AG04450 (cell line): ENCODE measurements at regions not wholly inside any gene's neighbourhood (a gene's known extent, or its start where the extent isn't known, plus 50 kb on each side); places are given as distances from the start of the nearest gene placed in this dataset.
"Not testable (repeated sequence)": the region's sequence is repeated elsewhere in the genome, so short reads cannot be mapped to it uniquely, and the experiment has no call there.

Experiments used
- CTCF ChIA-PET: fragments of 300-600, 350-600 bp; formaldehyde crosslinking; extraction: SDS; loops from one replicate; lab custom pipeline; 2022; ENCODE audit warnings: antibody characterized with exemption, inconsistent platforms; lab: Charles Lee
- POLR2A ChIA-PET: fragments of 350-600 bp; formaldehyde crosslinking; extraction: SDS; loops from one replicate; lab custom pipeline; 2021; ENCODE audit warnings: antibody characterized with exemption, inconsistent platforms; lab: Yijun Ruan, JAX
- DNase-seq: peaks from one replicate; pipeline ENCODE4 v3.0.0-alpha.2; 2011; ENCODE audit warnings: low read depth, low spot score
- H3K27ac ChIP-seq: one replicate; pipeline ENCODE4 v1.5.1; 2012; ENCODE audit warnings: low read depth, low read length, control low read depth
- H3K27me3 ChIP-seq: one replicate; pipeline ENCODE4 v1.6.0; 2012; ENCODE audit warnings: low read length; ENCODE audit not compliant: control insufficient read depth, insufficient read depth
- H3K4me3 ChIP-seq: 2 replicates; pipeline ENCODE4 v1.5.1; 2011; ENCODE audit warnings: mild to moderate bottlenecking, low read depth, low read length, control low read depth
- H3K9me3 ChIP-seq: 2 replicates; pipeline ENCODE4 v1.5.1; 2012; ENCODE audit warnings: low read length; ENCODE audit not compliant: control insufficient read depth, insufficient read depth
- TF ChIP-seq, protein P1 (sequence below): IDR thresholded peaks from 2 replicates; pipeline ENCODE4 v1.5.1; 2011; ENCODE audit warnings: low read depth, low read length, control low read depth, inconsistent platforms

DNA sequence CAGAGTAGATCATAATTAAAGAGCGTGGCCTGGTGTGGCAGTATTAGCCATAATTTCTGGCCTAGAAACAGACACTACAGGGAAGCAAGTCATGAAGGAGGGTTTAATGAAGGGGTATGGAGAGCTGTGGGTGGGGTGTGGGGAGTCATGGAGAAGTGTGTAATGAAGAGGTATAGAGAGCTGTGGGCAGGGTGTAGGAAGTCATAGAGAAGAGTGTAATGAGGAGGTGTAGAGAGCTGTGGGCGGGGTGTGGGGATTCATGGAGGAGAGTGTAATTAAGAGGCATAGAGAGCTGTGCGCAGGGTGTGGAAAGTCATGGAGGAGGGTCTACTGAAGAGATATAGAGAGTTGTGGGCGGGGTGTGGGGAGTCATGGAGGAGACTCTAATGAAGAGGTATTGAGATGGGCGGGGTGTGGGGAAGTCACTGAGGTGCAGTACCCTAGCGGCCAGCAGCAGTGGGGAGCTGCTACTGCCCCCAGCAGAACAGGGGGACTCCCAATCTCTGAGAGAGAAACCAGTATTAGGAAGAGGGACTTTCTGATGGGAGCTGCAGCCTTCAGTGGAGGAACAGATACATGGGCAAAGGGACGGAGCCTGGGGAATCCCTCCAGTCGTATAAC, 145.4 kb upstream of the FOXA2 start:
- Histone ChIP-seq H3K27me3 (no peaks in the 10 kb centered on the region), H3K4me3 (no peak overlapping the region), H3K27ac (no peak overlapping the region), H3K9me3 (no peaks in the 10 kb centered on the region)
- CTCF ChIA-PET, result no interaction called here
- TF ChIP-seq, protein P1, sequence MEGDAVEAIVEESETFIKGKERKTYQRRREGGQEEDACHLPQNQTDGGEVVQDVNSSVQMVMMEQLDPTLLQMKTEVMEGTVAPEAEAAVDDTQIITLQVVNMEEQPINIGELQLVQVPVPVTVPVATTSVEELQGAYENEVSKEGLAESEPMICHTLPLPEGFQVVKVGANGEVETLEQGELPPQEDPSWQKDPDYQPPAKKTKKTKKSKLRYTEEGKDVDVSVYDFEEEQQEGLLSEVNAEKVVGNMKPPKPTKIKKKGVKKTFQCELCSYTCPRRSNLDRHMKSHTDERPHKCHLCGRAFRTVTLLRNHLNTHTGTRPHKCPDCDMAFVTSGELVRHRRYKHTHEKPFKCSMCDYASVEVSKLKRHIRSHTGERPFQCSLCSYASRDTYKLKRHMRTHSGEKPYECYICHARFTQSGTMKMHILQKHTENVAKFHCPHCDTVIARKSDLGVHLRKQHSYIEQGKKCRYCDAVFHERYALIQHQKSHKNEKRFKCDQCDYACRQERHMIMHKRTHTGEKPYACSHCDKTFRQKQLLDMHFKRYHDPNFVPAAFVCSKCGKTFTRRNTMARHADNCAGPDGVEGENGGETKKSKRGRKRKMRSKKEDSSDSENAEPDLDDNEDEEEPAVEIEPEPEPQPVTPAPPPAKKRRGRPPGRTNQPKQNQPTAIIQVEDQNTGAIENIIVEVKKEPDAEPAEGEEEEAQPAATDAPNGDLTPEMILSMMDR, result no peak
- POLR2A ChIA-PET, result no interaction called here
- DNase-seq, result no peak

- TF ChIP-seq, protein P1, result no peak
- Histone ChIP-seq H3K27ac (no peak overlapping the region), H3K9me3 (no peaks in the 10 kb centered on the region), H3K4me3 (no peak overlapping the region), H3K27me3 (no peaks in the 10 kb centered on the region)
- DNase-seq, result no peak
- CTCF ChIA-PET, result interaction anchor here (0.7 kb wide), 1 partner anchor 332 kb away, joined by 3 read pairs; no protein-coding TSS in a partner anchor
- POLR2A ChIA-PET, result no interaction called here
These were observed 148.4 kb upstream of the FOXA2 start for GRCh38 chr20:22732751-22733150.

DNA sequence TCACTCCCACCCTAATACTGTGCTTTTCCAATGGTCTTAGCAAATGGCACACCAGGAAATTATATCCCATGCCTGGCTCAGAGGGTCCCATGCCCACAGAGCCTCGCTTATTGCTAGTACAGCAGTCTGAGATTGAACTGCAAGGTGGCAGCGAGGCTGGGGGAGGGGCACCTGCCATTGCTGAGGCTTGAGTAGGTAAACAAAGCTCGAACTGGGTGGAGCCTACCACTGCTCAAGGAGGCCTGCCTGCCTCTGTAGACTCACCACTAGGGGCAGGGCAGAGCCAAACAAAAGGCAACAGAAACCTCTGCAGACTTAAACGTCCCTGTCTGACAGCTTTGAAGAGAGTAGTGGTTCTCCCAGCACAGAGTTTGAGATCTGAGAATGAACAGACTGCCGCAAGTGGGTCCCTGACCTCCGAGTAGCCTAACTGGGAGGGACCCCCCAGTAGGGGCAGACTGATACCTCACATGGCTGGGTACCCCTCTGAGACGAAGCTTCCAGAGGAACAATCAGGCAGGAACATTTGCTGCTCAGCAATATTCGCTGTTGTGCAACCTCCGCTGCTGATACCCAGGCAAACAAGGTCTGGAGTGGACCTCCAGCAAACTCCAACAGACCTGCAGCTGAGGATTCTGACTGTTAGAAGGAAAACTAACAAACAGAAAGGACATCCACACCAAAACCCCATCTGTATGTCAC, 150.7 kb upstream of the FOXA2 start:
- H3K4me3 ChIP-seq, H3K27me3 ChIP-seq, DNase-seq, POLR2A ChIA-PET, H3K27ac ChIP-seq, H3K9me3 ChIP-seq: not testable (repeated sequence)
- TF ChIP-seq, protein P1, result peak; percentile 30; the same call in 1 of the 2 replicates
- CTCF ChIA-PET, result interaction anchor here (1.0 to 1.4 kb wide), 2 partner anchors 43 to 604 kb away, joined by 3 to 7 read pairs; no protein-coding TSS in a partner anchor

GRCh38 chr20:22740829-22741228, 156.5 kb upstream of the FOXA2 start:
- POLR2A ChIA-PET, result no interaction called here
- TF ChIP-seq, protein P1, result no peak
- H3K27me3 ChIP-seq, result no peaks in the 10 kb centered on the region
- H3K27ac ChIP-seq, result no peak overlapping the region
- H3K9me3 ChIP-seq, result no peaks in the 10 kb centered on the region
- no peak overlapping the region for H3K4me3 ChIP-seq
- DNase-seq, result no peak
- CTCF ChIA-PET, result no interaction called here
